ENCODE measurements at regions not wholly inside any gene's neighbourhood (a gene's known extent, or its start where the extent isn't known, plus 50 kb on each side); places are given as distances from the start of the nearest gene placed in this dataset.
"Not testable (repeated sequence)": the region's sequence is repeated elsewhere in the genome, so short reads cannot be mapped to it uniquely, and the experiment has no call there.

DNA sequence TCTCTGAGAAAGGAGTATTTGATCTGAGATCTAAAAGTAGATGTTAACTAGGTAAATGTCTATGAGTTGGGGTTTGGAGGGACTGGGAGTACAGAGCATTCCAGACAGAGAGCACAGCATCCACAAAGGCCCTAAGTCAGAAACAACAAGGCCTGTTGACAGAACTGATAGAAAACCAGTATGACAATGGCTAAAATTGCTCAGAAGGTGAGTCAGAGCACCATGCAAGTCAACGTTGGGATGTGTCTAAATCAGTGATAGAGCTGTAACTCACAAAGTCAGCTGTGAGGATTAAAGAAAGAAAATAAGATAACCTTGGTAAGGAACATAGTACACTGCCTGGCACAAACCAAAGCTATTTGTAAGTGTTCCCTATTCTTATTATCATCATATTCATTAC, 124.0 kb downstream of the CETN3 start:
- no peak for DNase-seq

- DNase-seq: no peak
Measured at GRCh38 chr5:90284375-90284774, 125.2 kb downstream of the CETN3 start.

- no peak for DNase-seq
Measured at GRCh38 chr5:90279091-90279490, 130.5 kb downstream of the CETN3 start.

DNA sequence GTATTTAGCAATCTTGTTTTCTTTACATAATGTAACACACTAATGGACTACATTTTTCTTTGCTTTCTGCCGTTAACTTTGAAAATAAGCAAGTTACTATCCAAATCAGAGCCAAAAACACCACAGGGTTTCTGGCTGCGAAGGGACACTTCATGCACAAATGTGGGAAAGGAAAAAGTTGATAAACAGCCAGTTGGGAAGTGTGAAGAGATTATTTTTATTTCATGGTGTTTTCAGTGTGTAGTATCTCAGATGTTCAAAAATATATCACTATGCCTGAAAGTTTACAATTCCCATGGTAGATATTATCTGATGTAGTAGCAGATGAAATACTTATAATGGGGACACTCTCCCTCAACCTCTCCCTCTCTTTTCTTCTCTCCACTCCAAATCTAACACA, 135.3 kb downstream of the CETN3 start:
- DNase-seq: no peak

- no peak for DNase-seq
Measured at GRCh38 chr5:90267646-90268045, 141.9 kb downstream of the CETN3 start.

GRCh38 chr5:90265545-90265857, 144.1 kb downstream of the CETN3 start:
- DNase-seq: no peak

- DNase-seq: peak; percentile 51
Measured at GRCh38 chr5:90264689-90265544, 144.6 kb downstream of the CETN3 start.

DNA sequence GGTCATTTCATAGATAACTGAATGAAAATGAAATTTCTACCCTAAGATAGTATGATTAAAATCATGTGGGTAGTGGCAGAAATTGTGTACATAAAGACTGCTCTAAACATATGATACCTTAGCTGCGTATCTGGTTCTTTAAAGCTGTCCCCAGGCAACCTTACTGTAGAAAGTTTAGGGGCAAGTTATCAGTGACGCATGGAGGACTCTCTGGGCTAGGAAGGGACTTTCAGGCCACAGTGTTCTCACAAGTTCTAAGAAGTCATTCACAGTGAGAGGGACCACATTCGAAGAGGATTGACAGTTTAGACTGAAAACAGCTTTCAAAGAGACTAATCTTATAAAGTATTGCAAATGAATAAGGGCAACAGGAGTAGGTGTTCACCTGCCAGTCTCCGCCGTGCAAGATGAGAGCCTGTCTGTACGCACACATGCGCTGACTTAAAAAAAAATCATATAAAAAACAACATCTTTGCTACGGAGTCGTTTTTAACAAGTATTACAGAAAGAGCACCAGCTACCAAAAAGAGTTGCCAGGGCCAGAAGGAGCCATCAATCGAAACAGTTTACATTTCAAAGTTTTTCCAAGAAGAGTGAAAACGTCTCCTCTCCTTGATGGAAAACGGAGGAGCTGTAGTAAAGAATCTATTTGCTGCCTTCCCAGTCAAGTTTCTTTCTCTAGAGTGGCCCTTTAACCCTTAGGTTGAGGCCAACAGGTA, 146.3 kb downstream of the CETN3 start:
- no peak for DNase-seq

GRCh38 chr5:90251447-90251846, 158.1 kb downstream of the CETN3 start:
- DNase-seq: no peak

GRCh38 chr5:90248640-90249039, 160.9 kb downstream of the CETN3 start:
- DNase-seq: no peak

DNA sequence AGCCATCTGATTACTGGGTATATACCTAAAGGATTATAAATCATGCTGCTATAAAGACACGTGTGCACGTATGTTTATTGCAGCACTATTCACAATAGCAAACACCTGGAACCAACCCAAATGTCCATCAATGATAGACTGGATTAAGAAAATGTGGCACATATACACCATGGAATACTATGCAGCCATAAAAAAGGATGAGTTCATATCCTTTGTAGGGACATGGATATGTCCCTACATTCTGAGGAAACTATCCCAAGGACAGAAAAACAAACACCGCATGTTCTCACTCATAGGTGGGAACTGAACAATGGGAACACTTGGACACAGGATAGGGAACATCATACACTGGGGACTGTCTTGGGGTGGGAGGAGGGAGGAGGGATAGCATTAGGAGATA, 165.7 kb downstream of the CETN3 start:
- not testable (repeated sequence) for DNase-seq

GRCh38 chr5:90233476-90233875, 176.1 kb downstream of the CETN3 start:
- no peak for DNase-seq

DNA sequence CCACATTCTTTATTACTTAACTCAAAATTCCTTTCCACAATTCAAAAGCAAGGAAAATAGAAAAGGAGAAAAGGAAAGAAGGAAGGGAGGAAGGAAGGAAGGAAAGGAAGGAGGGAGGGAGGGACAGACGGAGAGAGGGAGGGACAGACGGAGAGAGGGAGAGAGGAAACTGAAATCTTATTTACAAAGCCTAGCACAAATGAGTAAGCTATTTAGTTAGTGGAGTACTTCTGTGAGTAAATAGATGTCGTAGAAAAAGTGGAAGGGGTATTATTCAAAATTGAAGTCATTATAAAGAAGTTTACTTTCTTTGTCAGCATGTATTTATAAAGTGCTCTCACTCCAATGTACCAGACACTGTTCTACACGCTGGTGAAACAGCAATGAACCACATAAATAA, 177.9 kb downstream of the CETN3 start:
- no peak for DNase-seq

- DNase-seq: no peak
Measured at GRCh38 chr5:90227683-90228082, 181.9 kb downstream of the CETN3 start.

GRCh38 chr5:90226433-90227099, 183.0 kb downstream of the CETN3 start:
- no peak for DNase-seq

- no peak for DNase-seq
Measured at GRCh38 chr5:90224342-90224741, 185.2 kb downstream of the CETN3 start.

GRCh38 chr5:90223756-90224155, 185.8 kb downstream of the CETN3 start:
- DNase-seq: no peak

GRCh38 chr5:90221951-90222350, 187.6 kb downstream of the CETN3 start:
- no peak for DNase-seq

- no peak for DNase-seq
Measured at GRCh38 chr5:90220554-90220953, 189.0 kb downstream of the CETN3 start.

DNA sequence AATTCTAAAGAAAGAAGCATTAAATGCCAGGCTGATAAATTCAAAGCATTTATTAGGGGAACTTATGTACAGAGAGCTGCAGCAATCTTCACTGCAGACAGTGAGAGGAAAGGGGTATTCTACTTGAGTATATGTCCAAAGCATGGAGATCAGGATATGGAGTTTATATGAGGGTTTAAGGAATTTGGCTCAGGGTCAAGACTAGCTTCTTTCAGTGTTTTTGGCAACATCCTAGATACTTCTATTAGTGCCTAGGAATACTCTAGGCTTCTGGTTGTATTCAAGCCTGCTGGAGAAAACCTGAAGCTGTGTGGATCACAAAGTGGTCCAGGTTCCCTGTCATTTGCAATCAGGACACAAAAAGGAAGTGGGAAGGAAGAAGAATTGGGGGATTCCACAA, 194.6 kb downstream of the CETN3 start:
- no peak for DNase-seq

- not testable (repeated sequence) for DNase-seq
Measured at GRCh38 chr5:90208323-90208722, 201.2 kb downstream of the CETN3 start.

DNA sequence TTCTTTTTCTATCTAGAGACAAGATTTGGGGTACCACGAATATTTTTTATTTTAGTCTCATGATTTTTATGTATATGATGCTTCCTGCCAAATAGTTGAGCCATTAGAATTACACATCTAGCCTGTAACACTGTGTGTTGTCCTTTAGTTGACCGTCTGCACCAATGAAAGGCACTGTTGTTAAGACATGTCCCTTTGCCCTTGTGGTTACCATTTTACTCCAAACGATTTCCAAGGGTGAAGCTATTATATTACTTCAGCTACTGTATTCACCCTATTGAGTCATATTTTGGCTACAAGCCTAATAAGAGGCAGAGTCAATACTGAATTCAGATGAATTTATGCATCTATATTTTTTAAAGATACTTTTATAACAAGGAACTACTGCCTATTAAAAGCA, 207.6 kb downstream of the CETN3 start:
- no peak for DNase-seq

DNA sequence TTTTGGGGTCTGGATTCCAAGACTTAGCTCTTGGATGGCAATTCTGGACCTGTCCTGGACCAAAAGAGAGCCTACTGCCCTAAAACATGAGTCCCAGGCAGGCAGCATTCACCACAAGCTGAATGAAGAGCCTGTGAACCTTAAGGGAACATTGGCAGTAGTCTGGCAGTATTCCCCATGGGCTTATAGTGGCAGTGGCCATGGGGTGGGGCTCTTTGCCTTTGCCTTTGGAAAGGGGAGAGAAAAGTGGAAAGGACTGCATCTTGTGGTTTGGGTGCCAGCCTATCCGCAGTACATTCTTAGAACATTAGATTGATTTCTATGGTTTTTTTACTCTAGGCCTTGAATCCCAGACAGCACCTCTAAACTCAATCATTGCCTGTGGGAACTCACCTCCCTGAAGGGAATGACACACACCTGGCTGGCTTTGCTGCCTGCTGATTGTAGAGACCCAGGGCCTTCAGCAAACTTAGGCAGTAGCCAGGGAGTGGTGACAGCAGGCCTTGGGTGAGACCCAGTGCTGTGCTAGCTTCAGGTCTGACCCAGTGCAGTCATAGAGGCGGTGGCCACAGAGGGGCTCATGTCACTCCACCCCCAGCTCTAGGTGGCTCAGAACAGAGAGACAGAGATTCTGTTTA, 216.3 kb downstream of the CETN3 start:
- DNase-seq: no peak

All from renal pelvis (tissue), 1 donor.